ENCODE measurements at regions not wholly inside any gene's neighbourhood (a gene's known extent, or its start where the extent isn't known, plus 50 kb on each side); places are given as distances from the start of the nearest gene placed in this dataset.

- TF ChIP-seq CUX1 (CRISPR knock-in tag; IDR thresholded peaks at IDR 0.05): no peak
- TF ChIP-seq ZNF707 (CRISPR knock-in tag; conservative IDR thresholded peaks at IDR 0.05): no peak
- TF ChIP-seq KAT7 (CRISPR knock-in tag; IDR thresholded peaks at IDR 0.05; ENCODE audit: borderline replicate concordance): no peak
These were observed 519.3 kb upstream of the ID2 start (continued) for GRCh38 chr2:8162552-8162951.

- Histone ChIP-seq H4K20me1 (replicated peaks; ENCODE audit: control insufficient read depth, insufficient read depth, low read length) (no peaks in the 10 kb centered on the region; the same call in 1 of the 2 replicates), H3K9ac (ENCODE audit: insufficient read depth in 1 of 2, low read depth in 2 of 2, low read length in 2 of 2) (no peak overlapping the region), H3K36me3 (ENCODE audit: control insufficient read depth, insufficient read depth, low read length) (no peaks in the 10 kb centered on the region), H3K27me3 (ENCODE audit: control insufficient read depth in 2 of 2, insufficient read depth in 2 of 2, low read length in 2 of 2) (peaks cover 8 to 23% of the 10 kb centered on the region in 2 experiments; a peak in 3 of 5 replicates), H3K4me3 (no peak overlapping the region), H3K9me3 (replicated peaks; ENCODE audit: control insufficient read depth, insufficient read depth, low read depth, low read length) (no peaks in the 10 kb centered on the region), H3K4me1 (replicated peaks in 1 of 2; ENCODE audit: control insufficient read depth in 2 of 2, insufficient read depth in 2 of 2, low read length in 2 of 2) (no peaks in the 10 kb centered on the region), H2AFZ (ENCODE audit: low read depth, low read length) (no peak overlapping the region), H3K79me2 (ENCODE audit: control insufficient read depth, insufficient read depth, low read length) (no peaks in the 10 kb centered on the region), H3K27ac (ENCODE audit: extremely low read depth, low read depth, low read length) (no peak overlapping the region), H3K4me2 (ENCODE audit: insufficient read depth, low read length) (no peak overlapping the region), H3K9me1 (ENCODE audit: control insufficient read depth, insufficient read depth, low read length) (no peaks in the 10 kb centered on the region)
- ChIA-PET POLR2A (no interaction called here), CTCF (ENCODE audit: low intra/inter-chr PET ratio) (no interaction called here)
- FAIRE-seq (no peak), ATAC-seq (no peak), DNase-seq (ENCODE audit: extremely low read depth in 1 of 4, low spot score in 3 of 4) (no peak)
- WGBS (ENCODE audit: insufficient coverage, low coverage, missing lambda C conversion rate): 2% methylated on average over 5 of the region's 5 CpGs
- BruUV-seq (replicated peaks): no TSS peak
- intact Hi-C loops (cut with micrococcal nuclease) (no loop called here), in situ Hi-C loops (cut with MboI) (no loop called here)
- TF ChIP-seq SIRT6 (IDR thresholded peaks at IDR 0.05; ENCODE audit: low read depth, low read length) (no peak), ZNF592 (IDR thresholded peaks at IDR 0.05) (no peak), ZNF436 (CRISPR knock-in tag; IDR thresholded peaks at IDR 0.05) (no peak), MBD2 (IDR thresholded peaks at IDR 0.05; ENCODE audit: borderline replicate concordance, low read depth) (no peak), E2F1 (CRISPR knock-in tag; IDR thresholded peaks at IDR 0.05) (no peak), TRIM24 (IDR thresholded peaks at IDR 0.05) (no peak), ELF1 (tag; IDR thresholded peaks at IDR 0.05) (no peak), HLTF (IDR thresholded peaks at IDR 0.05) (no peak), GATA2 (CRISPR knock-in tag; IDR thresholded peaks at IDR 0.05) (no peak)
These were observed 516.3 kb upstream of the ID2 start for GRCh38 chr2:8165550-8165949.

All from K562 (cell line).